Fibroblast of skin of back (primary cell): ENCODE measurements at regions not wholly inside any gene's neighbourhood (a gene's known extent, or its start where the extent isn't known, plus 50 kb on each side); places are given as distances from the start of the nearest gene placed in this dataset.
A peak's percentile ranks its signal among the peaks of the same experiment; 100 is the strongest.
"Not testable (repeated sequence)": the region's sequence is repeated elsewhere in the genome, so short reads cannot be mapped to it uniquely, and the experiment has no call there.

Experiments used
- DNase-seq: peaks from one replicate; pipeline ENCODE4 v3.0.0-alpha.2; 2013

DNA sequence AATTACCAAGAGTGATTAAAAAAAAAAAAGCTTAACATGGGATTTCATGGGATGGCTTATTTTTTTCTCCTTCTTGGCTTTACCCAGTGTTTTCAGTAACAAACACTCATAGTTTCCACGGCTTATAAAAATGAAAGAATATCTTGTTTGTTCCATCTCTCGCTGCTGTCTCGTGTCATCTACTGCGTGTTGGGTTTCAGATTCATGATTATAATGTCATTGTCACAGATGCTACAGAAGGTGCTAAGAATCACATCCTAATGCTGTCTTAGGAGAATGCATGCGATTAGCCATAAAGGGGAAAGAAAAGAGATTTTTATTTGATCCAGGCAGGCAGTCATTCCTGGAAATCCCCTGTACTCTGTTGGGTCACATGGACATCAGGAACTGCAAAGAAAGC lies 1267.6 kb upstream of the TMEM132C start:
- DNase-seq, result no peak

DNA sequence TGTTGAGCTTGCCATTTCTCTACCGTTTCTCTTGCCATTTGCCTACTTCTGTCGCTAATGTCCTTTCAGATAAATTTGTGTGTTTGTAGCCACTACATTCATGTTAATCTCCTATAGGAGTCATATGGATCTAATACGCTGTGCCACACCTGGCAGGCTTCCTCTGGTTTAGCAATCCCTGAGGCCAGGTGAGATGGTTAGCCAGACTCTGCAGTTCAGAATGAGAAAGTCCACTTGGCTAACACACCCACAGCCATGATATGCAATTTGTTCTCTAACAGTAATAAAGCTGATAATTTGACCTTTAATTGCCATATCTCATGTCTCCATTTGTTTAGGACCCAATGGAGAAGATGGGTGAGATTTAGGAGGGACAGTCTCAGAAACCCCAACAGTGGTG lies 1261.6 kb upstream of the TMEM132C start:
- DNase-seq, result no peak

DNA sequence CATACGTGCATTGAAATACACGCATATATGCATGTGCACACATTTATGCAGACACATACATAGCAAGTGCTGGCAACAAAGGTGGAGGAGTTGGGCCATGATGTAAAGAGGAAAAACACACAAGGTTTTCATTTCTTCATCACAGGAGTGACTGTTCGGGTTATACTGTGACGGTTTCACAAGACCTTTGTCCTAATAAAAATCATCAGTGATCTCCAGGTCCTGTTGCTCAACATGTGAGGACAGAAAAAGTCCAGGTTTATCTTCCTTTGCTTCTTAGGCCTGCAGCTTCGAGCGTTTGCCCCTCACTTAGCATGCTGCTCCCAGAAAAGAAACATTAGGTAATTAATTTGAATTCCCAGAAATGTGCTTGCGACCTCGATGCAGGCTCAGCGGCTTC lies 1260.0 kb upstream of the TMEM132C start:
- DNase-seq, result no peak

DNA sequence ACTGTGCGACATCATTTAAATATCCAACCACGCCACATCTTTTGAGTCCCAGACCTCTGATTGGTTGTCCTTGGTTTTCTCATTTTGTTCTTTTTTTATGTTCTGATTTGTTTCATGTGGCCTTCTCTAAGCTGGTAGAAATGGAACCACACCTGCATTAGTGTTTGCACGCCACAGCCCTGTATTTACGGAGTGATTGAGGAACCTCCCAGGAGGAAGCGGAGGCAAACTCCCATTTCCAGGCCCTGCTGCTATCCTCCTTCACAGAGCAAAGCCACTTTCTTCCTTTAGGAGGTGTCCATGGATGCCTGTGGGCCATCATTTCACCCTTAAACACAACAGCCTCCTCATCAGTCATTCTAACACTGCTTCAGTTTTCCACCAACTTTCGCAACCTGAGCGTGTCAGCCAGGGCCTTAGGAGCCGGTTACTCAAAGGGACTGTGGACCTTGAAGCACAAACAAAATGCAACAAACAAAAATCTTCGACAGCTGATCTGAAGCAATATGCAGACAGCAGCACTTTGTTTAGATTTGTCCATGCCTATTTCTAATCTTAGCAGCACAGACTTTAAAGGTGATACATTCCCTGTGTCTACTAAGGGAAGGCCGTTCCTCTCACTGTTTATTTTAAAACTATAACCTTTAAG lies 1258.1 kb upstream of the TMEM132C start:
- no peak for DNase-seq

DNA sequence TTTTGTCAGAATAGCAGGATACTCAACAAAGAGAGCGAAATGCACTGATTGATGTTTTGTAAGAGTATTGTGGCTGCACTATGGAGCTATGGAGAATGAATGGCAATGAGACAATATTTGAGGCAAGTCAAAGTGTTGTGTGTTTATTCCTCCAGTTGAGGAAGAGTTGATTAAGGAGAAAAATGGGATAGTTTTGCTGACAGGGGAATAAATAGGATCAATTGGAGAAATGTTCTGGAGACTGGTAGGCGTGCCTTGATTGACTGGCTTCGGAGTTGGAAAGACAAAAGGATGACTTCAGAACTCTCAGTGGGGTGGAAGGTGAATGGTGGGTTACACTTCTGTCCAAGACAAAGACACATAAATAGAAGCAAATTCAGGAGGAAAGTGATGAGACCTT lies 1254.9 kb upstream of the TMEM132C start:
- no peak for DNase-seq

DNA sequence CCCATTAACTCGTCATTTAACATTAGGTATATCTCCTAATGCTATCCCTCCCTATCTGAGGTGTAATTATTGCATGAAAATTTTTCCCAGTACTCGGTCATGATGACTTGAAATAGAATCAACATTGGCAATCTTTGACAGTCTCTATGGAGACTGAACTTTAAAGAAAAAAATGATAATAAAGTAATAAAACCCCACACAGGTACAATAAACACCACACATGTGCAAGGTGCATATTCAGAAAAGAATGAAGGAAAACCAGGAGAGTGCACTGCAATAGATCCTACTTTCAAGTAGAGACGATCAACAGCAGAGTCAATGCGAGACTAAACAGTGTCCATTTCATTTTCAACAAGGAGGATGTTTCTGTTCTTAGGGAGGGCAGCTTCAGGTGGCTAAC lies 1253.8 kb upstream of the TMEM132C start:
- DNase-seq, result no peak

DNA sequence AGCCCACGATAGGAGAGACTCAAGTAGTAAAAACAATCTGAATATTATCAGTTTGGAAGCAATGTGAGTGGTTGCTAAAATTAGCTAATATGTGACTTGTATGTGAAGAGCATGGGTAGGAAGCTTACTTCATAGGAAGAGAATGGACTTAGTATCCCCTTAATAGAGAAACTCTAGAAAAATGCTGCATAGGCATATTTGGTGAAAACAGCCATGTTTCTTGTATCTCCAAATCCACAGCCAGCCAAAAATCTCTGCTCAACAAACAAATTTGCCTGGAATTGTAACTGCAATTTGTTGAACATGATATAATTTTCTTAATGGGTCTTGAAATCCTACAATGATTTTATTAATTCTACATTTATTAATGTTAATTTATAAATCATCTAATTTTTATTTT lies 1252.9 kb upstream of the TMEM132C start:
- no peak for DNase-seq

DNA sequence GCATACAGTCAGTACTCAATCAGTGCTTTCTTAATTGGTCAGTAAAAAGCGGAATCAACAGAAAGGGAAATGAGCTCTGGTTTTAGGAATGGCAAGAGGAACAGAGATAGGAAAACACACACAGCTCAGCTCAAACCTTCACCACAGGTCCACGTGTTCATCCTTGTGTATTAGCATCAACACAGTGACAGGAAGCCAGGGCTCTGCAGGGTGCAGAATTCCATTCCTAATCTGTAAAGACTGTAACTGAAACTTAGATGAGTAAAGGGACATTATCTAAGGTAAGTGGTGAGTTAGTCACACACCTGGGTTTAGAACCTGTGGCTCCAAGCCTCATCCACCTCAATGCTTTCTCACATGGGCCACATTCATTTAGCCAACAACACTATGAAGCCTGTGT lies 1242.2 kb upstream of the TMEM132C start:
- DNase-seq, result no peak

DNA sequence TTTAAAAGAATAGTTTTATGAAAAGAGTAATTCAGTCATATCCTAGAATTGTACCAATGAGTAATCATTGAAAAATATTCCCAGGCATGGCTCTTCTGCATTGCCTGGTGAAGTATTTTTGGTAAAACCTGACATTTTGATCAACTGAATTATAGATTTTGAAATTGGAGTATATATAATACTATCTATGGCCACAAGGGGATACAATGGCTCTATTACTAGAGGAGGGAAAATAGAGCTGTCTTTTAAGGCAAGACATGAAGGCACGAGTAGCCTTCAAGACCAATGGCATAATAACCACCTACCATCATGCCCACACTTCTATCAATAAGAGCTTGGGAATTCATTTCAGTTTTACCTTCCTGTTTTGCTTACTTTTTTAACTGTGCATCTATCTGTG lies 1241.4 kb upstream of the TMEM132C start:
- DNase-seq, result no peak

DNA sequence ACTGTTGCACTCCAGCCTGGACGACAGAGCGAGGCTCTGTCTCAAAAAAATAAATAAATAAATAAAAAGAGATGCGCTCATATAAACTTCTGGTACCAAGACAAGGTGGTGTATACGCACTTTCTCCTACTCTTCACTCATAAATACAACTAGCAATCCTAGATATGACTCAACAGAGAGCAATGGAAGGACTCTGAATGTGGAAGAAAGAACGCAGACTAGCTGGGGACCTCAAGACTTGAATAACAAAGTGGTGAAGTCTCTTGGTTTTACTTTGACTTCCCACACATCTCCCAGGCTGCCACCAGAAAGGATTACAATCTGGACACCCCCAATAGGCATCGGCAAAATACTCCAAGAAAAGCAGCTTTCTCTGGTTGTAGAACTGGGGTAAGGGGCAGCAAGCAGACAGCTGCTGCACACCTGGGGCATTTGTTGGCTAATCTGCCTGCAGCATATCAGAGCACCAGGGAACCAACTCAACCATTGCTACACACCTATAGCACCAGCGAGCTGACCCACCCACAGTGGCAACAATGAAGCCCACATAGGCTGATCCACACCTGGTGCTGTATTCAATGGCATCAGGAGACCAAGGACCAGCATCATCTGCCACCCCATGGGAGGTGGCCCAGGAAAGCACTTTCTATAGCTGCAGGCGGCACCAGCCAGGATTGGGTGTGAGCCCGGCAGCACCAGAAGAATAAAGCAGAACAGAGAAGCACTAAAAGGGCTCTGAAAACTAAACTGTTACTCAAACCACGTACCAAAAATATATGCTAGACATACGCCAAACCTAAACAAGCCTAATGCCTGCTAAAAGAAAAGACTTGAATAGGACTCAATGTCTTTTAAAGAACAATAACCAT lies 1231.7 kb upstream of the TMEM132C start:
- DNase-seq, result peak; percentile 27

DNA sequence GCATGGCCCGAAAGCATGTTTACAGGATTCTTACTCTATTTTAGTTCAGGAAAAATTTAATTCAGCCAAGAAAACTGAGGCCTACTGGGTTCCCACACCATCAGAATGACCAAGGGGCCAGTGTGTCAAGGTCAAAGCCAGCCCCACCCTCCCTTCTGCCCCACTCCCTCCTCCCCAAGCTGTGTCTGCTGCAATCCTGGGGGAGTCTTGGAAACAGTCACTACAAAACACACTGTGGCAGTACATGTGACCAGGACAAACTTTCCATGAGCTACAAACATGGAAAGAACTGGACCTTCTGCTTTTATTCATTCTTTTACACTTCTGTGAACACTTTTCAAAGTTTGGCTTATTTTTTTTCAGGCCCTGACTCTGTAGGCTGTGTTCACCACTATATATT lies 1228.8 kb upstream of the TMEM132C start:
- DNase-seq, result no peak

DNA sequence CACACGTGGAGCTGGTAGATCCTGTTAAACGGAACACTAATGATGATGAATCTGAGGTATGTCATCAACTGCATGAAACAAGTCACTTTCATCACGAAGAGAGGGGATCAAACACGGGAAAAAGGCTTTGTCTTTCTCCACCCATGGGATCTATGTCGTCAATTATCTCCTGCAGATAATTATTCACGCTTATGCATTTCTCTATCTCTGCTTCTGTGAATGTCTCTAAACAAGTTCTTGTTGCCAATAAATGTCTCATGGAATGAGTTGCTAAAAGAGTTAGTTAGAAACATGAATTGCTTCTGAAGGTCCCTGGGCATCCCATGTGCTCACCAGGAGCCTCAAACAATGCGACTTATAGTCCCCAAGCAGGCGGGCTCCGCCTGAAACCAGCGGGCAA lies 1228.2 kb upstream of the TMEM132C start:
- DNase-seq, result no peak

DNA sequence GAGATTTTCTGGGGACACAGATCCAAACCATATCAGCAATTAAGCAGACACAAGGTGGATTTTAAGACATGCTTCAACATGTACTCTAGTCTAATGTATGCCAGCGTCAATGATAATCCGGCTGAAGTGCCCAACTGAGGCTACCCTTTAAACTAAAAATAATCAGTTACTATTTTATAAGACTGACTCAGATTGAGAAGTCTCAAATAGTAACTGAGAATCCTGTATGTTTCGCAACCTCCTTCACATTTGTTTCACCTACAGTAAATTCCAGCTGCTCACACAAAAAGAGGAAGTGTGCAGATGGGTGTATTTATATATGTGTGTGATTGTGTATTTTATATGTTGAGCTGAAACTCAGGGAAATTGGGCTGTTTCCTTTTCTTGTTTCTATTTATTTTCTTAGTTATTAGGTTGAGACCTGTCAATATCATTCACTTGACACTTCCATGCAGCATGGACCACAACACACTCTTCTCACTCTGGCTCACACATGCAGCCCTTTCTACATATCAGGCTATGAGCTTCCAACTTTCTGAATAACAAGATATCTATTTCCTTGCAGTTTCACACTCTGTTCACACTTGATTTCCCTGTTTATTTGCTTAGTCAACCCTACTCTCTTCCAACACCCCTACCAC lies 1224.9 kb upstream of the TMEM132C start:
- no peak for DNase-seq

DNA sequence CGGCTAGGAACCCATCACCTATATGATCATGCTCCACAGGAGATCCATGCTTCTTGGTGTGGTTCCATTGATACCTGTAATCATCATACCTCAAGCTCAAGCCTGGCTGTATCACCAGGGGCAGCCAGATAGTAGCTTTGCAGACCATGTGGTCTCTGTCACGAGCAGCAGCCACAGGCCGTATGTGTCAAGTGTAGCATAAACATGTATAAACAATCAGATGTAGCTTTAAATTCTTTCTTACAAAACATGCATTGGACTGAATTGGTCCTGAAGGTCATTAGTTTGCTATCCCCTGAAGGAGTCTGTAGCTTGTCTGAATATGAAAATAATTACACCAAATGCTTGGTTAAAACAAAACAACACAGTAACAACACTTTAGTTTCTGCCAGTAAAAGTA lies 1223.2 kb upstream of the TMEM132C start:
- DNase-seq, result no peak

DNA sequence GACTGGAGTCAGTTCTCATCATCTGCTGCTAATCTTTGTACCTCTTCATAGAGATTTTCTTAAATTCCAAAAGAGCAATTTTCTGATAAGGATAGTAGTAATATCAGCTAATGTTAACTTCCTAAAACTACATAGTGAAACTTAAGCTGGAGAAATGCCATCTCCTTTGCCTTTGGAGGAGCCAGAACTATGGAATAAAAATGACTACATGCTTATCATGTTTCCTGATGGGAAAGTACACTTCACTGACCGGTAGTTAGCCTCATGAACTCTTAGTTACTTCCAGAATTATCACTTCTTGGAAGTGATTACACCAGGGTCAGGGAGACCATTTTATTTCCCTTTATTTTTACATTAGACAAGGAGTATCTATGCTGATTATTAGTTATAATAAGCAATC lies 1222.1 kb upstream of the TMEM132C start:
- DNase-seq, result no peak

DNA sequence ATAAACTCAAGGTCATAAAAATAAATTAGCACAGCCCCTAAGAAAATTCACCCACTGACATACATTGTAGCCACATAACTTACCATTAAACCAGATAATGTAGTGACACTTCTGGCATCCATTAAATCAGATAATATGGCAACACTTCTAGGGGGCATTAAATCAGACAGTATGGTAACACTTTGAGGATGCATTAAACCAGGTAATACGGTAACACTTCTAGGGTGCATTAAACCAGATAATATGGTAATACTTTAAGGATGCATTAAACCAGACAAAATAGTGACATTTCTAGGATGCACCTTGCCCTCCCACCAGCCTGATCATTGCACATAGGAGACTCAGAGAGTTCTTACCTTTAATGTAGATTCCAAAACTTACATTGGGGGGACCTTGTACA lies 1220.5 kb upstream of the TMEM132C start:
- DNase-seq, result no peak

DNA sequence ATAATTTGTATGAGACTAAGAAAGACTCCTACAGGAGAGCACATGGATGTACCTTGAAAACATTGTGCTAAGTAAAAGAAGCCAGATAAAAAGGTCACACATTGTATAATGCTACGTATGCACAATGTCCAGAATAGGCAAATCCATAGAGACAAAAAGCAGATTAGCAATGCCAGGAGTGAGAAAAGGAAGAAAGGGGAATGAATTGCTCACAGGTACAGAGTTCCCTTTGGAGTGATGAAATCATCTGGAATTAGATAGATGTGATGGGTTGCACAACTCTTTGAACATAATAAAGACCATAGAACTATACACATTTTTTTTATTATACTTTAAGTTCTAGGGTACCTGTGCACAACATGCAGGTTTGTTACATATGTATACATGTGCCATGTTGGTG lies 1218.9 kb upstream of the TMEM132C start:
- no peak for DNase-seq

DNA sequence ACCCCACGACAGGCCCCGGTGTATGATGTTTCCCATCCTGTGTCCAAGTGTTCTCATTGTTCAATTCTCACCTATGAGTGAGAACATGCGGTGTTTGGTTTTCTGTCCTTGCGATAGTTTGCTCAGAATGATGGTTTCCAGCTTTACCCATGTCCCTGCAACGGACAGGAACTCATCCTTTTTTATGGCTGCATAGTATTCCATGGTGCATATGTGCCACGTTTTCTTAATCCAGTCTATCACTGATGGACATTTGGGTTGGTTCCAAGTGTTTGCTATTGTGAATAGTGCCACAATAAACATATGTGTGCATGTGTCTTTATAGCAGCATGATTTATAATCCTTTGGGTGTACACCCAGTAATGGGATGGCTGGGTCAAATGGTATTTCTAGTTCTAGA lies 1218.4 kb upstream of the TMEM132C start:
- not testable (repeated sequence) for DNase-seq

DNA sequence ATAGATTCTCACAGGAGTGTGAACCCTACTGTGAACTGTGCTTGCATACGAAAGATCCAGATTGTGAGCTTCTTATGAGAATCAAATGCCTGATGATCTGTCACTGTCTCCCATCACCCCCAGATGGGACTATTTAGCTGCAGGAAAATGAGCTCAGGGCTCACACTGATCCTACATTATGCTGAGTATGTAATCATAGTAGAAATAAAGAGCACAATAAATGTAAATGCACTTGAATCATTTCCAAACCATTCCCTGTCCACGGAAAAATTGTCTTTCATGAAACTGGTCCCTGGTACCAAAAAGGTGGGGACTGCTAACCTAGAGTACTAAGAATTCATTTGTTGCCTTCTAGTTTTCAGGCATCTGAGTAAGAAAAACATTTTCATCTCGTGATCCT lies 1215.8 kb upstream of the TMEM132C start:
- no peak for DNase-seq

DNA sequence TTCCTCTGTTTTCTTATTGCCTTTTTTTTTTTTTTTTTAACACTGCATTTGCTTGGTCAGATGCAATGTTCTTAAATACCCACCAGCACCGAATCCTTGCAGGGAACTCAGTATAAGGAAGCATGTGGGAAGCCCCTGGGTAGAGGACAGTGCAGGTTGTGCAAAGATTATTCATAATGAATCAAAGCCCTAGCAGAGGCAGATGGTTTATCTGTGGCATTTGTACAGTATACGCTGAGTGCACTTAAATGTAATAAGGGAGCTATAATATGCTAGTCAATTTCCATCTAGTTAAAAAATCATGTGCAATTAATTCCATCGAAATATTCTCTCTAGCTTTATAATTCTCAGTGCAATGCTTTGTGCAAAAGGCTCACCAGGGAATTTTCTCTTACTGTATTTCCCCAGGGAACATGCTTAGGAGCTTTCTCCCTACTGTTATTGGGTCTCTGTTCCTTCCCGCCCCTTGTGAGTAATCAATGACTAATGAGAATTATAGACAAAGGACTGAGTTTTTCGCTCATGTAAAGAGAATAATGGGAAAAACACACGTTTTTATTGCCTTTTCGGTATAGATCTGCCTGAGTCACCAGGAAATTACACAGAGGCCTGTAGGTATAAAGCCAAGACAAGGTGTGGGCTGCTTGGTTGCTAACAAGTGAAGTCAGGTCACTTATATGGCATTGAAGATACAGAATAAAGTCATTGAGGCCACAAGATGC lies 1214.3 kb upstream of the TMEM132C start:
- peak; percentile 85 for DNase-seq

DNA sequence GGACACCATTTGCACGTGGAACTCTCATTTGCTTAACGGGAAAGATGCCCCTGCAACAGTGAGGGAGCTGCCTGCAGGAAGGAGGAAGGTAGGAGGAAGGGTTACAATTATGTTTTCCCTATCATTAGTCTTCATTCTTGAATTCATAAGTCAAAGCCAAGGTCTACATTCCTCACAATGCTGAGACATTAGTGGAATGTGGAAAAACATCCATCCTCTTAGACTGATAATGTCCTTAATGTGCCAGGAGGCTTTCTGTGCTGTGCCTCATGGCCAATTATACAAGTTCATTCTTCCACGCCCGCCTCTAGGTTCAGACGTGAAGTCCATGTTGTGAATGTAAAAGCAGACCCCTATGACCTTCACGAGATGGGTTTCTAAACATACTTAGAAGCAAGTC lies 1212.4 kb upstream of the TMEM132C start:
- DNase-seq, result peak; percentile 80

DNA sequence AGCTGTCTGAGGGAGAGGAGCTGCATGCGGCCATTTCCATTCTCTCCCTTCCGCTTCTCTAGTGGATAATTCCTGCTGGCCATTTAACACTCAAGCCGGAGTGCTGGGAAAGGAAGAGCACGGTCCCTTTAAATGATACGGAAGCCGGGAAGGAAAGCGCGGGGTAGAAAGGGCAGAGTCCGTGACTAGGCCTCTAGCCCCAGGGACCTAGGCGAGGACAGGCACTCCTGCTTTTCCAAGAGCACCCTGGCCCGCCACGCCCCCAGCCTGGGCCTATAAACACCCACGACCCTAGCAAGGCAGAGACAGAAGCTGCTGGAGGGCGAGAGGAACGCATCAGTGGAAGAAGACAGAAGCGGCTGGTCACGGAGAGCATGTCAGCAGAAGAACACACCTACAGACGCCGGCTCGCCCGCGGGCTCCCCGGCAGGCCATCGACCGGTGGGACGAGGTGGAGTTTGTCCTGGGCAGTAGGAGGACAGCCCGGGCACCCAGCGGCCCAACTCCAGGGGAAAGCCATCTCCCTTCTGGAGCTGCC lies 1206.6 kb upstream of the TMEM132C start:
- no peak for DNase-seq

DNA sequence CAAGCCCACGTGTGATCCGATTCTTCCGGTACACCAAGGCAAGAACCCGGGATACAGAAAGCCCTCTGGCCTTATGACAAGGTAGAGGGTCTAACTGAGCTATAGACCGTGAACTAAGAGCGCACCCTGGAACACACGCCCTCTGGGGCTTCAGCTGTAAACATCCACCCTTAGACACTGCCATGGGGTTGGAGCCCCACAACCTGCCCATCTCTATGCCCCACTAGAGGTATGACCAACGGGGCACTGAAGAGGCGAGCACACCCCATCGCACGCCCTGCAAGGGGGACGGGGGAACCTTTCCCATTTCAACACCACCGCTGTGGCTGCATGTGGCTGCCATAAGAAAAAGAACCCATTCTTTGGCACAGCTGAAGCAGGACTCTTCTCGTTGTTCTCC lies 1206.0 kb upstream of the TMEM132C start:
- DNase-seq, result no peak
